K562 (cell line): ENCODE measurements at regions not wholly inside any gene's neighbourhood (a gene's known extent, or its start where the extent isn't known, plus 50 kb on each side); places are given as distances from the start of the nearest gene placed in this dataset.

Experiments
- NFATC3 ChIP-seq: fragments of 450-650 bp; IDR thresholded peaks from 2 replicates; pipeline ENCODE4 v1.6.1; 2017; ENCODE audit warnings: mild to moderate bottlenecking
- PRPF4 ChIP-seq: fragments of 200-400 bp; formaldehyde crosslinking; IDR thresholded peaks from one replicate; pipeline ENCODE4 v1.6.1; 2017; ENCODE audit warnings: low read length, low read depth, mild to moderate bottlenecking; ENCODE audit not compliant: insufficient read depth, poor library complexity, severe bottlenecking
- YY1 ChIP-seq, 3 experiments: IDR thresholded peaks; 2 replicates each; pipeline ENCODE4 v1.6.1; 2011; ENCODE audit warnings: low read length in 2 of 3, mild to moderate bottlenecking in 2 of 3, moderate library complexity in 2 of 3, borderline replicate concordance in 1 of 3, control low read depth in 1 of 3, low read depth in 1 of 3; ENCODE audit not compliant: insufficient read depth in 3 of 3, insufficient replicate concordance in 2 of 3, control insufficient read depth in 1 of 3, insufficient read length in 1 of 3; ENCODE audit errors: extremely low read depth in 1 of 3
- ZKSCAN1 ChIP-seq: fragments of 150-350 bp; IDR thresholded peaks from 2 replicates; pipeline ENCODE4 v1.6.1; 2016; ENCODE audit warnings: low read depth, low read length
- TF ChIP-seq, protein P1 (sequence below), 3 experiments: IDR thresholded peaks in 2 of 3; conservative IDR thresholded peaks in 1 of 3; 2 replicates each; pipeline ENCODE4 v1.5.1; 2011 to 2012; ENCODE audit warnings: low read length in 3 of 3, mild to moderate bottlenecking in 3 of 3, control low read depth in 2 of 3, improper control_type of control experiment in 1 of 3, inconsistent platforms in 1 of 3, low read depth in 1 of 3, mixed read lengths in 1 of 3, moderate library complexity in 1 of 3; ENCODE audit not compliant: insufficient read depth in 2 of 3

DNA sequence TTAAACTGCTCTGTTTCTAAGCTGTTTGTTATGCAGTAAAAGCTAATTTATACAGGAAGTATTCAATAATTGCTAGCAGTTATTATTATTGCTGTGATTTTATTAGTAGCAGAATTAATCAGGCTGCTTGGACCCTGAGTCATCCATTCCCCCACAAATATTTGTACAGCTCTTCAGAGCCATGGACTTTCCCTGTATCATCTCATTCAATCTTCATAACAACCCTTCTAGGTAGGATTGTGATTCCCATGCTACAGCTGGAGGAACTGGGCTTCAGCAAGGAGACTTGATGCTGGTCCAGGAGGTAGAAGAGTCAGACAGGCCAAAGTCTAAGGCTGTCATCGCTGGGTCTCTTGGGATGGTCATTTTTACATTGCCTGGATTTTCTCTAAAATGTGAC lies 208.3 kb downstream of the C16orf95 start:
- TF ChIP-seq YY1 (IDR thresholded peaks at IDR 0.05; ENCODE audit: borderline replicate concordance in 1 of 3, control insufficient read depth in 1 of 3, extremely low read depth in 1 of 3, insufficient read depth in 3 of 3, insufficient read length in 1 of 3, insufficient replicate concordance in 2 of 3, low read depth in 1 of 3, low read length in 2 of 3) (no peak), ZKSCAN1 (no peak), NFATC3 (no peak), PRPF4 (no peak)
- TF ChIP-seq, protein P1, sequence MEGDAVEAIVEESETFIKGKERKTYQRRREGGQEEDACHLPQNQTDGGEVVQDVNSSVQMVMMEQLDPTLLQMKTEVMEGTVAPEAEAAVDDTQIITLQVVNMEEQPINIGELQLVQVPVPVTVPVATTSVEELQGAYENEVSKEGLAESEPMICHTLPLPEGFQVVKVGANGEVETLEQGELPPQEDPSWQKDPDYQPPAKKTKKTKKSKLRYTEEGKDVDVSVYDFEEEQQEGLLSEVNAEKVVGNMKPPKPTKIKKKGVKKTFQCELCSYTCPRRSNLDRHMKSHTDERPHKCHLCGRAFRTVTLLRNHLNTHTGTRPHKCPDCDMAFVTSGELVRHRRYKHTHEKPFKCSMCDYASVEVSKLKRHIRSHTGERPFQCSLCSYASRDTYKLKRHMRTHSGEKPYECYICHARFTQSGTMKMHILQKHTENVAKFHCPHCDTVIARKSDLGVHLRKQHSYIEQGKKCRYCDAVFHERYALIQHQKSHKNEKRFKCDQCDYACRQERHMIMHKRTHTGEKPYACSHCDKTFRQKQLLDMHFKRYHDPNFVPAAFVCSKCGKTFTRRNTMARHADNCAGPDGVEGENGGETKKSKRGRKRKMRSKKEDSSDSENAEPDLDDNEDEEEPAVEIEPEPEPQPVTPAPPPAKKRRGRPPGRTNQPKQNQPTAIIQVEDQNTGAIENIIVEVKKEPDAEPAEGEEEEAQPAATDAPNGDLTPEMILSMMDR (IDR thresholded peaks at IDR 0.05 in 2 of 3, conservative IDR thresholded peaks at IDR 0.05 in 1 of 3; ENCODE audit: insufficient read depth in 2 of 3, low read depth in 1 of 3, low read length in 3 of 3), result no peak
